ENCODE measurements at regions not wholly inside any gene's neighbourhood (a gene's known extent, or its start where the extent isn't known, plus 50 kb on each side); places are given as distances from the start of the nearest gene placed in this dataset.

- DNase-seq: no peak
Measured at GRCh38 chr3:16103472-16103871, 71.0 kb upstream of the GALNT15 start.

- no peak for DNase-seq
Measured at GRCh38 chr3:16104156-16104555, 70.3 kb upstream of the GALNT15 start.

- no peak for DNase-seq
Measured at GRCh38 chr3:16106050-16106449, 68.4 kb upstream of the GALNT15 start.

- DNase-seq: no peak
Measured at GRCh38 chr3:16108424-16108823, 66.1 kb upstream of the GALNT15 start.

GRCh38 chr3:16109929-16110328, 64.6 kb upstream of the GALNT15 start:
- DNase-seq: no peak

GRCh38 chr3:16112910-16113504, 61.5 kb upstream of the GALNT15 start:
- no peak for DNase-seq

- no peak for DNase-seq
Measured at GRCh38 chr3:16113704-16114103, 60.8 kb upstream of the GALNT15 start.

- DNase-seq: no peak
Measured at GRCh38 chr3:16114429-16114828, 60.1 kb upstream of the GALNT15 start.

GRCh38 chr3:16114930-16115329, 59.5 kb upstream of the GALNT15 start:
- DNase-seq: no peak

- DNase-seq: no peak
Measured at GRCh38 chr3:16118396-16118795, 56.1 kb upstream of the GALNT15 start.

GRCh38 chr3:16119887-16120286, 54.6 kb upstream of the GALNT15 start:
- no peak for DNase-seq

- no peak for DNase-seq
Measured at GRCh38 chr3:16121391-16121790, 53.1 kb upstream of the GALNT15 start.

GRCh38 chr3:16122155-16122554, 52.3 kb upstream of the GALNT15 start:
- DNase-seq: peak in 23 of 58 donors; percentile 4 to 71 (median 27)

- DNase-seq: no peak
Measured at GRCh38 chr3:16122661-16123060, 51.8 kb upstream of the GALNT15 start.

GRCh38 chr3:16124636-16125035, 49.8 kb upstream of the GALNT15 start:
- no peak for DNase-seq

All from anterior cingulate cortex (tissue), 58 donors.